NCI-H69 (cell line): ENCODE measurements at regions not wholly inside any gene's neighbourhood (a gene's known extent, or its start where the extent isn't known, plus 50 kb on each side); places are given as distances from the start of the nearest gene placed in this dataset.
A peak's percentile ranks its signal among the peaks of the same experiment; 100 is the strongest.
"Not testable (repeated sequence)": the region's sequence is repeated elsewhere in the genome, so short reads cannot be mapped to it uniquely, and the experiment has no call there.

ENCODE experiments used
- DNase-seq: peaks from one replicate; lab custom pipeline; 2025; lab: John Stamatoyannopoulos, UW

DNA sequence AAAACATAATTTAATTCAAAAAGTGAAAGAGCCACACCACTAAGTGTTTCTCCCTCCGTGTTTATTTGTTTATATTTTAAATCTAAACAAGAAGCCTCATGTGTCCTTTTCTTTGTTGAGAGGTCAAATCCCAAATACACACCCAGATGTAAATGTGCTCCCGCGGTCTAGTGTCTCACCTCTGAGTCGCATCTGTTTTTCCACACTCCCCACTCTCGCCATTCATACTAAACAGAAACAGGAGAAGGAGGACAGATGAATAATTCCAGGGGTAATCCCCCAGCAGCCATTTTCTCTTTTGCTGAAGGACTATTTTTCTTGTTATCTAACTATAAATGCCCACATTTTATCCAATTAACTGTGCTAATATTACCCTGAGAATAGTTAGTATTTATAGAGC, 361.6 kb upstream of the RIOK2 start:
- peak; percentile 30 for DNase-seq

DNA sequence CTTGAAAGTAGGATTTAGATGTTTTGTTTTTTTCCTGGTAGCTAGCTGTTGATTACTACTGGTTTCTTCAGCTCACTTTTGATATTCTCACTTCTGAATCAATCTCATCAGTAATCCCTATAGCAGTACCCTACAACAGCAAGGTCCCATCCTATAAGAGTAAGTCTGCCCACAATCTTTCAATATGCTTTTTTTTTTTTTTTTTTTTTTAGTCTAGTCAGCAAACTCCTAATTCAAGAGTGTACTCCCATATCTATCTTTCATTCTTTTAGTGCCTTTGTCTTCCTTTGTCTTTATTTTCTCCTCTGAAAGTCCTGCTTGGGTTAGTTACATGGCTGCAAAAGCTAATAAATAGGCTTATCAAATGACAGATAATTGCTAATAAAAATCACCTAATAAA, 362.4 kb upstream of the RIOK2 start:
- no peak for DNase-seq

DNA sequence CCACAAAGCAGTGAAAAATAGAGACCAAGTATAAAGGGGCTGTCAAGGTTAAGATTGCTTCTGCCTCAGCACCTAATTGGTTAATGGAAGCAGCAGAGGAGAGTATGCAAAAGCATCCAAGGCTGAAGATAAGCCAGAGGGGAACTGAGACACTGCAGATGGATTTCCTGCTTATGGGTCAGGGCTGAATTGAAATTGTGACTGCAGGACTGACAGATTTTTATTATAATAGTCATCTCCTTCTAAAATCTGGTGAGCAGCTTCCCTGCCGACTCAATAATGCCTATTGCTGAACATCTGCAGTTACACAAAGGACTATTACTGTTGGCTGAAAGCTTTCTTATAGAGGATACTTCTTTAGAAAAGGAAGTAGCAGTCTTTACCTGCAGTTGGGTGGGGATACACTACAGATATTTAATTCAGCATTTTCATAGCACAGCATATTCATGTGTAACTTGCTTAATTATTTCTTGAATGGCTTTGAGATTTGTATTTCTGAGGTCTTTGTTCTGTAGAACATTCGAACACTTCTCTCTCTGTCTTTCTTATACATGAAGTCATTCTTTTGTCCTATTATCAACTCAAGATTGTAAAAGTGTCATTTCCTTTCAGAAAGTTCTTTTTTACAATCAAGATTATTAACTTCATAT, 363.0 kb upstream of the RIOK2 start:
- DNase-seq: peak; percentile 44

DNA sequence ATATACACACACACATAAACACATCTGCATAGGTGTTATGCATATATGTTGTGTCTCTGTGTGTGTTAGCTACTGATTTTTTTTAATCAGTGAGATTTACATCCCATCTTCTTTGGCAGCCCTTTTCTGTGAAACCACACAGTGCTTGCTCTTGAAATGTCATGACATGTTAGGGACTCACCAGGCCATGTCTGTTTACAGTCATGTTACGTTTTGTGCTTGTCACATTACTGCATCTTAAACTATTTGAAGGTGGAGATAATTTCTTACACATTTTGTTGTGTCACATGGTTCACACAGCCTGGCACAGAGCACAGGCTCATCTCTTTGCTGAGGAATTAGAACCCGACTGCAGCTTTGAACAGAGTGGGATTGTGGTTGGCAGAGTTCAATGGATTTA, 364.4 kb upstream of the RIOK2 start:
- no peak for DNase-seq

DNA sequence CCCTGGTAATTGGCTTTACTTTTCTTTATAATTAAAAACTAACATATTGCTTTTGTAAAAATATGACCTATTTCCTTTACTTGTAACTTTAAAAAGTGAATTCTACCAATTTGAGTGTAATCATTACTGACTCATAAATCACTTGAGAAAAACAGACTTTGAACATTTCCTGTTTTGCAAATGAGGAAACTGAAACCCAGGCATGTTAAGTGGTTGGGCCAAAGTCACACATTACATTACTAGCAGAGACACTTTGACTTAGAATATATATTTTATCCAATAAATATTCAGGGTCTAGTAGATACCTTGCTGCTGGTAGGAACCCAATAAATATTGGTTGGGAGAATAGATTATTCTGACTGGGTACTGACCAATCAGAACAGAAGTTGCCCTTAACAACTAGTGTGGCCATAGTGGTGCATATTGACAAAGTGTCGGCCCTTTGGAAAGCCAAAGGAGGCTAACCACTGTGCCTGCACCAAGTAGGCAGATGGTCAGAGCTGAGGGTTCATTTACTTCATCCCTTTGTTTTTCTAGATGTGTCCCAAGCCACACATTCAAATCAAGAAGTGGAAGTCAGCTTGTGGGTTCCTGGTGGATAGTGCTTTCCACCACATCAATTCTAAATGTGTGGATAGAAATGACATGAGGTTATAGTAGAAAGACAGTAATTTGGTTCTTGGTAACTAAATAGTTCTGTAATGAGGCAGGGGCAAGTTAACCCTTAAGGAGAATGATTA, 365.1 kb upstream of the RIOK2 start:
- no peak for DNase-seq

DNA sequence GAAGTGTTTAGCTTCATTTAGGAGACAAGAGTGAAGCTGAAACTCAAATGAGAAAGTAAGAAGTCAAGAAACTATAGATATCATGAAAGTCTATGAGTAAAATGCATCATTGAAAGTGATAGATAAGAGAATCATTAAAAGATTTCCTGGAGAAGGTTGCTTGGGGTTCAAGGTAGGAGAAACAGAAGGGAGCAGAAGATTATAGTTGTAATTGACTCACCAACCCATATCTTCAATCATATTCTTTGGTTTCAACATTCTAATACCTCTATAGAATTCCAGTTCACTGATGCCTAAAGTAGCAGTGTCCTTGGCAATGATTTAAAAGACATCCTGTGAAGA, 365.7 kb upstream of the RIOK2 start:
- no peak for DNase-seq

DNA sequence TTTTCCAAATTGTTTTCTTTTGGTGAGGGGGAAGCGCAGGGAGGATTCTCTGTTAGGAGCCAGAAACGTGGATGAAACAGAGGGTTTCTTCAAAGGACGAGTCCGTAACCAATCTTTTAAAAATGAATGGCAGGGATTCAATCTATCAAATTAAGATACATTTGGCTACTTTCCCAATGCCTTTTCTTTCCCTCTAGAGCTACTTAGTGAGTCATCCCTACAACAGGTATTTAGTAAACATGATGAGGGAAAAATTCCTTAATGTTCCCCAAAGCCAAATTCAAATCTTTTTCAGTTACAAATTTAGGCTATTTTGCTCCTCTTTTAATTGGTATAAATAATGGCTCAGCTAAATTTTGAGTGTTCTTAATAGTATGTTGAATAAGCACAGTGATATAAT, 366.4 kb upstream of the RIOK2 start:
- peak; percentile 53 for DNase-seq

DNA sequence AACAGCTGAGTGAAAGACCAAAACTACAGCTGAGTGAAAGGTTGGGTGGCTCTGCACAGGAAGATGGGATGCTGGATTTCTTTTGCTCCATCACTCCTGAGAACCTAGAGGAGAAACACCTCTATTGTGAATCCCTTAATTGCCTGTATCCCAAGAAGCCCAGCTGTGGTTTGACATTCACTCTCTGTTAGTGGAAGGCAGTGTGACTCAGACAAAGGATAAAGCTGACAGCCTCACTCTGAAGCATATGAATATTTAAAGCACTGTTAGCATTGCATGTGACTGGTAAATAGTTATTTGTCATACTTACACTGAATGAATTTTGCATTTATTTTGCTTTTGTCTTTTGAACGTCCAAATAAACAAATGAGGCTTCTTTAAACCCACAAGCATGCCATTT, 367.1 kb upstream of the RIOK2 start:
- peak; percentile 77 for DNase-seq

DNA sequence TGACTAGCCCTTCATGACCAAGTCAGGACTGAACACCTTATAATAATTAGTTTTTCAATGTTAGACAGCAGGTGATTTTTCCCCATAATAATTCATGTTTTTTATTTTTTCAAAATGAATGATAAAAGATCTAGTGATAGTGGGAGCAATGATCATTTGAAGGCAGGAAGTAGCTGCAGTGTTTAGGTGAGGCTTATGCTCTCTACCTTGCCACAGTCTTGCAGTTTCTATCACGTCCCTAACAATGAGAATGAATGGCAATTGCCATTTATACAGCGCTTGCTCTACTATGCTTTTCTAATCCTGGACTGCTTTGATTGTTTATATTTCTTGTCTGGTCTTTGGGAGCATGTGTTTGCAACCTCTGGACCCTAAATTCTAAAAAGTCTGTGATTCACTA, 367.8 kb upstream of the RIOK2 start:
- DNase-seq: no peak

DNA sequence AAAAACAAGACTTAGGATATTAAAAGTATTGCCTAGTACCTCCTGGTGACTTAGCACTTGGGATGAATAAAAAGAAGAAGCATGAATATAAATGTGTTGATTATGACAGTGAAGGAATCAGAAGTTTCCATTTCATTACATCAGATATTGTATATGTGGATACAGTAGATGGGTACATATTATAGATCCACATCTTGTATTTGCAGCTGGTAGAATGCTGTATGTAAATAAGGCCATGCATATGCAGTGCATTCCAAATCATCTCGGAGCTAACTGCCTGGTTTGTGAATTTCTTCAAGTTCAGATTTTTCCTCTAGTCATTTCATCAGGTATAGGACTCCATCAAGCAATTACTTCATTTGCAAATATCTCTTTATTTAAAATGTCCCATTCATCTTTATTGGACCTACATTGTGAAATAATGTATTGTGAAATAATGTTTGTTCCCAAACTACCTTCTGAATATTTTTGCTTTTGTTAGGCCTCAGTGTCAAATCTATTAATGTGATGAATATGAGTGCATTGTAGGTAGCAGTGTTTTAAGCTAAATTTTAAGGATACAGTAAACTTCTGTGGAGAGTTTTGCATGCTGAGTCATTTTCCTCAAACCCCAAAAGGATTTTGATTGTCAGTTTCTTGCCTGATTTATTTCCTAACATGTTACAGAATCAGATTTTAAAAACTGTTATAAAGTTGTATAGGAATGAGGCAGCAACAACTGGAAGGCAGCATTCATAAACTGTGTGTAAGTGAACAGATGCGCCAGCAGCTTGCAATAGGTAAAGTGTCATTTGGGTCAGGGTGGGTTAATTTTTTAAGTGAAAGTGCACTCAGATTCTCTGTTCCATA, 370.8 kb upstream of the RIOK2 start:
- DNase-seq: no peak

DNA sequence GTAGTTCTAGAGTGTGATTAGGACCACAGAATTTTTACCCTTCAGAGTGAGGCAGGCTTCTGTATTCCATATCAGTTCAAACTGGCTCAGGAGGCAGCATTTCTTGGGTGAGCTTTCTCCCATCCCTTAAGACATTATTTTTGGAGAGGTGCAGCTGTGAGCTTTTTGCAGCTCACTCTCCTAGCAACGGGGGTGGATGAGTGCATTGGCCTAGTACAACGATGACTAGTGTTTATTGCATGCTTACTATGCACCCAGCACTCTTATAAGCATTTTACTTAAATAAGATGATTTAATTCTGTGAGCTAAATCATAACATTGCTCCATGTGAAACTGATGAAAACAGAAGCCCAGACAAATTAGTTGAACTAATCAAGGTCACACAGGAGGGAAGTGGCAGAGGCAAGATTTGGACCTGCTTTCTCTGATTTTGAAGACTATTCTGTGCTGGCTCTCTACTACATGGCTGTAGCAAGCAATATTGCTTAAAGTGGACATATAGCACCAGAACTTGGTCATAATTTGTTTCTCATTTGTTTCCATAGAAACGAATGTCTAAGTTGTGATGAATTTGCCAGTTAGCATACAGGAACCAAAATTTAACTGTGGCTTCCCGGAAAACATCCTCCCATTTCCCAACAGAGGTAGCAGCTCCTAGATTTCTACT, 372.1 kb upstream of the RIOK2 start:
- no peak for DNase-seq

DNA sequence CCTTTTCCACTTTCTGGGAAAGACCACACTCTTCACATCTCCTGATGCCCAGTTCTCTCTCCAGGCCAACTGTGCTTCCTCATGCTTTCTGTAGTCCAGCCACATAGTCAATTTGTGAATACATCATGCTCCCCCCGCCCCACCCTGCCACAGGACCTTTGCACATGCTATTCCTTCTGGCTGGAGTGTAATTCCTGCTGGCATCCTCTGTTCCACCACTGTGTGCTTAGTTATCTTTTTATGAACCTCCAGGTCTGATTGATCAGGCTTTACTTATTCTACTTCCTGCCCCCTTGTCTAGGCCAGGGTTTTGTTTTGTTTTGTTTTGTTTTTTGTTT, 372.6 kb upstream of the RIOK2 start:
- DNase-seq: no peak

DNA sequence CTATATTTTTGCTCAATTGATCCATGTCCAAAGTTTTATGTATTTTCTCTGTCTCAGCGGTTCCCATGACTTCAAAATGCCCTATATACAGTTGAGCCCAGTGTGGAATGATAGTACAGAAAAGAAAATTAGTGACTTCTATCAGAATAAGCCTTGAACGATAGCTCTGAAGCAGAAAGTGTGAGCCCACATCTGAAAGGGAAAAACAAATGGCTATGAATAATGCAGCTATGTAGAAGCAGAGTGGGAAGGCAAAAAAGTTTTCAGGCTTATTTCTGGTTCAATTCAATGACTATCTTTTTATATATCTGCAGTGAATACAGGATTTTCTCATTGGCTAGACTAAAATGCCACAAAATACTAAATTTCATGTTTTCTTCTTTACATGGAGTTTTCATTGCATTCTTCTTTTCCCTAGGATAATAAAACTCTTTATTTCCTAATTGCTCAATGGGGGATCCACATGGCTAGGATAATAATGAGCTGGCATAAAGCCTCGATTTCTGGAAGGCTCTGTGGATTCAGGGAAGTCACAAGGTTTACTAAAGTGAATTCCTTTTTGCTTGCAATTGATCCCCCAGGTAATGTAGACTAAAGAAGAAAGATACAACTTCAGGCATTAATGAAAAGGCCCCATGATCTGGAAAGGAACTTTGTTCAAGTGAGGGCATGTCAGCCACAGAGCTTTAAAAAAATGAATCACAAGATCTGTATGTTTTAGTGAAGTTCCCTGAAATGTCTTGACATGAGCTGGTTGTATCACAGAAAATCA, 377.0 kb upstream of the RIOK2 start:
- no peak for DNase-seq

DNA sequence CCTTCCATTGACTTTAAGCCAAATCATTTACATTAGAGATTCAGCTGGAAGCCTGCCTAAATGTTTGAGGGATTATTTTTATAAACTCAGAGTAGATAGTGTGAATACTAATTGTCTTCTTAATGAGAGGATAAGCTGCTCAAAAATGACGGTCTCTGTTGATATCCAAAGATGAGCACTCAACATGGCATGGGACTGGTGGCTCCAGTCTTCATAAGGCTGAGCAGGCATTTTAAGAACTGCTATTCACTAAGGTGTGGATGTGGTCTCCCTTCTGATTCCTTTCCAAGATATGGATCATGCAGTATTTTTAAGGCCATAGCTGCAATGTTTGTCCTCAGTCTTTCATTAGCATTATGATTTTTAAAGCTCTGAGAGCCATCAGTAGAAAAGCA, 377.5 kb upstream of the RIOK2 start:
- no peak for DNase-seq

DNA sequence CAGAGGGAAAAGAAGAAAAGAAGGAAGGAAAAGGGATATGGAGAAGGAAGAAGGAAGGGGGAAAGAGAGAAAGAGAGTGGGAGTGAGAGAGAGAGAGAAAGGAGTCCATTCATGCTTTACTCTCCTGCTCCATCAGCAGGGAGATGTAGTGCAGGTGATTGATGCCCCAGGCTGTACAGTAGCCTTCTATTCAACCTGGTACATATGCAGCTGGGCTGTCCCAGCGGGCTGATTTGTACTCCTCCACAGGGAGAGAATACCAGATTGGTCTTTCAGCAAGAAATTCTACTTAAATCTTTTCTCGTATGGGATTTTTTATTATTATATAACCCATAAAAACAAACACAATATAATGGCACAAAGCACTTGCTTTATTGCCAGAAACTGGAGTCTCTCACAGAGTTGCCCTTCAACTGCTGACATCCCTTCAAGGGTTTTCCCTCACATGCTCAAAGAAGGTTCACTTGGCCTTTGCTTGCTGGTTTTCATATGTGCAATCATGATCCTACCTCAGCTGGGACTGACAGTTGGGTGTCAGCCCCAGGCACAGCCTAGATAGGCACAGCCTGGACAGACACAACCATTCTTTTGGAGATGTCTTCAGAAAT, 380.1 kb upstream of the RIOK2 start:
- DNase-seq: peak; percentile 23

DNA sequence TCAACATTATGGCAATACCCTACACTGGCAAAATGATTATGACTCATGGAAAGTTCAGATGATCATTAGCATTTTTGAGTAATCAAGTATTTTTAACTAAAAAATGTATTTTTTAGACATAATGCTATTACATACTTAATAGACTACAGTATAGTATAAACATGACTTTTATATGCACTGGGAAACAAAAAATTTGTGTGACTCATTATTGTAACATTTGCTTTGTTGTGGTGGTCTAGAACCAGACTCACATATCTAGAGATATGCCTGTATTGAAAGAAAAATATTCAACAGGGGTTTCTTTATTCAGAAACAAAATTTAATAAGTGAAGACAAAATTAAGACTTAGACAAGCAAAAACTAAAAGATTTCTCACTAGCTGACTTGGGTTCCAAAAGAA, 385.3 kb upstream of the RIOK2 start:
- DNase-seq: no peak

DNA sequence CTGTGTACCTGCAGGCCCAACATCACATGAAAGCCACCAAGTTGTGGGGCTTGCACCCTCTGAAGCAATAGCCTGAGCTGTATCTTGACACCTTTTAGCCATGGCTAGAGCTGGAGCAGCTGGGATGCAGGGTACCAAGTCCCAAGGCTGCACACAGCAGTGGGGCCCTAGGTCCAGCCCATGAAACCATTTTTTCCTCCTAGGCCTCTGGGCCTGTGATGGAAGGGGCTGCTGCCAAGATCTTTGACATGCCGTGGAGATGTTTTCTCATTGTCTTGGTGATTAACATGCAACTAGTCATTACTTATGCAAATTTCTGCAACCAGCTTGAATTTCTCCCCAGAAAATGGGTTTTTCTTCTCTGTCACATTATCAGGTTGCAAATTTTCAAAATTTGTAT, 387.2 kb upstream of the RIOK2 start:
- DNase-seq: no peak

DNA sequence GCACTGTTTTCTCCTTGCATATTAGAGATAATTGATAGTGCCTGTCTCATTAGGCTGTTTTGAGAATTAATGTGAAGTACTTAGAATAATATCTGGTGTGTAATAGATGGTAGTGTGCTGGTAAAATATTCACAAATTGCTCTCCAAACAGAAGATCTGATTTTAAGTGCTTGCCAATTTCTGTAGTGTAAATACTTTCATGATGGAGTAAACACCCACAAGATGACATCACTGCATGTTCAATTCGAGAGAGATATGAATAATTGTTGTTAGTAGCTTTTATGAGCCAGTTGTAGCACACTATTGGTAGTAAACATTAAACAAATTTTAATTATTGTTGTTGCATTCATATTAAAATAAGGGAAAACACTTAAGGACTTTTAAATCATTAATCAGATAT, 392.3 kb upstream of the RIOK2 start:
- peak; percentile 50 for DNase-seq

DNA sequence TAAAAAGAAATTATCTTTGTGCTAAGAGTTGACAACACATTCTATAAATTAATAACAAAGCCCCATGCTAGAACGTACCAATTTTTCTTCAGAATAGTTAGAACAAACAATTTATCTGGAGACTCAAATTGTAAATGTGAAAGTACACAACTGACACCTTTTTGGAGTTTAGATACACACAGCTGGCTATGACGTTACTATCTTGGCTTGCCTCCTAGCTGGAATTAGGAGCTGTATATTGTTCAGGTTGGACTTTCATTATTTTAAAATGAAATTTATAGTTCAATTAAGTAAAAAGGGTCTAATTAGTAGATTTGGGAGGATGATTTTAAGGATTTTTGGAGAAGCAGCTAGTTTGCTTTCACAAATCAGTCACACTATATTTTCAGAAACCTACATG, 393.9 kb upstream of the RIOK2 start:
- no peak for DNase-seq

DNA sequence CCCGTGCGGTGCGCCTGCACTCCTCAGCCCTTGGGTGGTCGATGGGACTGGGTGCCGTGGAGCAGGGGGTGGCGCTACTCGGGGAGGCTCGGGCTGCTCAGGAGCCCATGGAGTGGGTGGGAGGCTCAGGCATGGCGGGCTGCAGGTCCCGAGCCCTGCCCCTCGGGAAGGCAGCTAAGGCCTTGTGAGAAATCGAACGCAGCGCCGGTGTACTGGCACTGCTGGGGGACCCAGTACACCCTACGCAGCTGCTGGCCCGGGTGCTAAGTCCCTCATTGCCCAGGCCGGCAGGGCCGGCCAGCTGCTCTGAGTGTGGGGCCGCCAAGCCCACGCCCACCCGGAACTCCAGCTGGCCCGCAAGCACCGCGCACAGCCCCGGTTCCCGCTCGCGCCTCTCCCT, 396.9 kb upstream of the RIOK2 start:
- DNase-seq: not testable (repeated sequence)

DNA sequence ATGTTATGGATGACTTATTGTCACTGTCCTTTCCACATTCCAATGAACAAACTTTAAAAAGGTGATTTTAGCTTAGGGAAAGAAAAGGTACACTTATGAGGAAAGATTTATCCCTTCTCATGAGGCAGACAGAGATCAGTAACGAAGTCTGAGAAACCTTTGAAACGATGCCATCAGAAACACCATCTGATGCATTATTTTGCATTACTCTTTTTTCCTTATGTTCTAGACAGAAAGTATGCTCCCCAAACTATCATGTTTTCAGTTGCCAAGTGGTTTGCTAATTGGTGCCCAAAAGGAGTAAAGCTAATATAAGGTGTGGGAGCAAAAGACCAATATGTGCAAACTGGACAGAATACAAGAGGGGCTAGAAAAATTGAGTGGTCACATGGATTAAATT, 397.7 kb upstream of the RIOK2 start:
- DNase-seq: no peak

DNA sequence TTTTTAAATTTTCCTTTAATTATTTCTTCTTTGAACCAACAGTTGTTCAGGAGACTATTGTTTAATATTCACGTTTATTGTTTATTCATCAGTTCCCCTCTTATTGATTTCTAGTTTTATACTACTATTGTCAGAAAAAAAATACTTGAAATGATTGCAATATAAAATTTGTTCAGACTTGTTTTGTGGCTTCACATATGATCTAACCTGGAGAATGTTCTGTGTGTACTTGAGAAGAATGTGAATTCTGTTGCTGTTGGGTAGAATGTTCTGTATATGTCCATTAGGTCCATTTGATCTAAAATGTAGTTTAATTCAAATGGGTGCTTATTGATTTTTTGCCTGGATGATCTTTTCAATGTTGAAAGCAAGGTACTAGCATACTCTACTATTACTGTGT, 408.7 kb upstream of the RIOK2 start:
- DNase-seq: no peak
